Liver (tissue), 8 donors: ENCODE measurements at regions not wholly inside any gene's neighbourhood (a gene's known extent, or its start where the extent isn't known, plus 50 kb on each side); places are given as distances from the start of the nearest gene placed in this dataset.

Experiments used
- DNase-seq: peaks from one replicate; pipeline ENCODE4 v3.0.0-alpha.2; 2017; ENCODE audit warnings: low spot score
- H3K27ac ChIP-seq, 2 donors: one replicate each; pipeline ENCODE4 v1.7.0; 2013; ENCODE audit warnings: inconsistent platforms in 2 of 2, low read length in 2 of 2, control low read depth in 1 of 2, low read depth in 1 of 2, mild to moderate bottlenecking in 1 of 2
- H3K27me3 ChIP-seq, 4 donors: one replicate each; pipeline versions ENCODE4 v1.6.1 to v1.7.0; 2013; ENCODE audit warnings: low read length in 3 of 4, inconsistent platforms in 1 of 4, mild to moderate bottlenecking in 1 of 4, moderate library complexity in 1 of 4; ENCODE audit not compliant: control insufficient read depth in 4 of 4, insufficient read depth in 4 of 4
- H3K36me3 ChIP-seq, 4 donors: one replicate each; pipeline versions ENCODE4 v1.6.1 to v1.7.0; 2013; ENCODE audit warnings: low read length in 3 of 4, mild to moderate bottlenecking in 3 of 4, low read depth in 1 of 4, moderate library complexity in 1 of 4; ENCODE audit not compliant: control insufficient read depth in 4 of 4, insufficient read depth in 3 of 4
- H3K4me1 ChIP-seq, 4 donors: one replicate each; pipeline versions ENCODE4 v1.6.1 to v1.7.0; 2013; ENCODE audit warnings: low read length in 3 of 4, mild to moderate bottlenecking in 3 of 4, moderate library complexity in 1 of 4; ENCODE audit not compliant: control insufficient read depth in 4 of 4, insufficient read depth in 4 of 4
- H3K4me3 ChIP-seq, 3 donors: one replicate each; pipeline versions ENCODE4 v1.6.1 to v1.7.0; 2013; ENCODE audit warnings: low read length in 3 of 3, control low read depth in 1 of 3, low read depth in 1 of 3, mild to moderate bottlenecking in 1 of 3
- H3K9ac ChIP-seq, 2 donors: one replicate each; pipeline ENCODE4 v1.7.0; 2013; ENCODE audit warnings: low read length in 2 of 2, mild to moderate bottlenecking in 2 of 2, moderate library complexity in 2 of 2, control low read depth in 1 of 2, low read depth in 1 of 2
- H3K9me3 ChIP-seq, 4 donors: one replicate each; pipeline versions ENCODE4 v1.6.1 to v1.7.0; 2013; ENCODE audit warnings: low read length in 3 of 4; ENCODE audit not compliant: control insufficient read depth in 4 of 4
- EGR1 ChIP-seq, 2 donors: IDR thresholded peaks; 2 replicates each; pipeline ENCODE4 v1.6.1; 2016 to 2018; ENCODE audit warnings: antibody characterized with exemption in 2 of 2, low read depth in 2 of 2
- FOXA1 ChIP-seq: IDR thresholded peaks from 2 replicates; pipeline ENCODE4 v1.6.1; 2016; ENCODE audit warnings: antibody characterized with exemption
- FOXA2 ChIP-seq: IDR thresholded peaks from 2 replicates; pipeline ENCODE4 v1.6.1; 2016; ENCODE audit warnings: antibody characterized with exemption
- GABPA ChIP-seq, 2 donors: IDR thresholded peaks in 1 of 2; conservative IDR thresholded peaks in 1 of 2; 2 replicates each; pipeline ENCODE4 v1.6.1; 2016; ENCODE audit warnings: antibody characterized with exemption in 2 of 2, mild to moderate bottlenecking in 1 of 2, moderate library complexity in 1 of 2
- HNF4G ChIP-seq: IDR thresholded peaks from 2 replicates; pipeline ENCODE4 v1.6.1; 2016; ENCODE audit warnings: antibody characterized with exemption
- JUND ChIP-seq, 2 donors: IDR thresholded peaks; 2 replicates each; pipeline ENCODE4 v1.6.1; 2016; ENCODE audit warnings: antibody characterized with exemption in 2 of 2
- MAX ChIP-seq: IDR thresholded peaks from 2 replicates; pipeline ENCODE4 v1.6.1; 2016; ENCODE audit warnings: antibody characterized with exemption
- NR2F2 ChIP-seq: IDR thresholded peaks from 2 replicates; pipeline ENCODE4 v1.6.1; 2016; ENCODE audit warnings: antibody characterized with exemption
- RAD21 ChIP-seq, 2 donors: IDR thresholded peaks; 2 replicates each; pipeline ENCODE4 v1.6.1; 2016; ENCODE audit warnings: antibody characterized with exemption in 2 of 2, mild to moderate bottlenecking in 2 of 2
- RXRA ChIP-seq, 2 donors: IDR thresholded peaks; 2 replicates each; pipeline ENCODE4 v1.6.1; 2017 to 2018; ENCODE audit warnings: antibody characterized with exemption in 2 of 2, mild to moderate bottlenecking in 1 of 2
- SP1 ChIP-seq: IDR thresholded peaks from 2 replicates; pipeline ENCODE4 v1.6.1; 2018; ENCODE audit warnings: antibody characterized with exemption, mild to moderate bottlenecking
- YY1 ChIP-seq: IDR thresholded peaks from 2 replicates; pipeline ENCODE4 v1.6.1; 2016; ENCODE audit warnings: antibody characterized with exemption, mild to moderate bottlenecking
- WGBS: extraction: QIAGEN DNeasy Blood & Tissue Kit; methylation state at CpG from one replicate; pipeline ENCODE4 v1.1.7; 2013; 5-methylcytosine and 5-hydroxymethylcytosine counted together
- TF ChIP-seq, protein P1 (sequence below): IDR thresholded peaks from 2 replicates; pipeline ENCODE4 v1.6.1; 2016; ENCODE audit warnings: antibody characterized with exemption
- TF ChIP-seq, protein P2 (sequence below): fragments of 150-350 bp; IDR thresholded peaks from 2 replicates; pipeline ENCODE4 v1.5.1; 2017; ENCODE audit warnings: improper control_type of control experiment, low read depth, low read length; ENCODE audit not compliant: missing input control
- TF ChIP-seq, protein P3 (sequence below): IDR thresholded peaks from 2 replicates; pipeline ENCODE4 v1.6.1; 2016; ENCODE audit warnings: antibody characterized with exemption, mild to moderate bottlenecking
- donor health status: healthy.
- donor health status: healthy.
- donor health status: healthy.
- donor health status: healthy.
- donor health status: healthy.

GRCh38 chr1:162973381-162973795, 95.8 kb upstream of the RGS4 start:
- no peaks in the 10 kb centered on the region for H3K27me3 ChIP-seq
- no peak overlapping the region for H3K9ac ChIP-seq
- no peaks in the 10 kb centered on the region for H3K36me3 ChIP-seq
- no peaks in the 10 kb centered on the region for H3K4me1 ChIP-seq
- H3K9me3 ChIP-seq, result no peaks in the 10 kb centered on the region
- no peak overlapping the region for H3K27ac ChIP-seq
- no peak overlapping the region for H3K4me3 ChIP-seq
- TF ChIP-seq EGR1 (IDR thresholded peaks at IDR 0.05; ENCODE audit: low read depth in 2 of 2) (no peak), NR2F2 (no peak), GABPA (IDR thresholded peaks at IDR 0.05 in 1 of 2, conservative IDR thresholded peaks at IDR 0.05 in 1 of 2) (no peak), FOXA2 (no peak), JUND (IDR thresholded peaks at IDR 0.05) (no peak), SP1 (no peak), RAD21 (IDR thresholded peaks at IDR 0.05) (no peak), RXRA (IDR thresholded peaks at IDR 0.05) (no peak), MAX (no peak), FOXA1 (no peak)
- TF ChIP-seq, protein P1, sequence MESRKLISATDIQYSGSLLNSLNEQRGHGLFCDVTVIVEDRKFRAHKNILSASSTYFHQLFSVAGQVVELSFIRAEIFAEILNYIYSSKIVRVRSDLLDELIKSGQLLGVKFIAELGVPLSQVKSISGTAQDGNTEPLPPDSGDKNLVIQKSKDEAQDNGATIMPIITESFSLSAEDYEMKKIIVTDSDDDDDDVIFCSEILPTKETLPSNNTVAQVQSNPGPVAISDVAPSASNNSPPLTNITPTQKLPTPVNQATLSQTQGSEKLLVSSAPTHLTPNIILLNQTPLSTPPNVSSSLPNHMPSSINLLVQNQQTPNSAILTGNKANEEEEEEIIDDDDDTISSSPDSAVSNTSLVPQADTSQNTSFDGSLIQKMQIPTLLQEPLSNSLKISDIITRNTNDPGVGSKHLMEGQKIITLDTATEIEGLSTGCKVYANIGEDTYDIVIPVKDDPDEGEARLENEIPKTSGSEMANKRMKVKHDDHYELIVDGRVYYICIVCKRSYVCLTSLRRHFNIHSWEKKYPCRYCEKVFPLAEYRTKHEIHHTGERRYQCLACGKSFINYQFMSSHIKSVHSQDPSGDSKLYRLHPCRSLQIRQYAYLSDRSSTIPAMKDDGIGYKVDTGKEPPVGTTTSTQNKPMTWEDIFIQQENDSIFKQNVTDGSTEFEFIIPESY, result no peak
- TF ChIP-seq, protein P2, sequence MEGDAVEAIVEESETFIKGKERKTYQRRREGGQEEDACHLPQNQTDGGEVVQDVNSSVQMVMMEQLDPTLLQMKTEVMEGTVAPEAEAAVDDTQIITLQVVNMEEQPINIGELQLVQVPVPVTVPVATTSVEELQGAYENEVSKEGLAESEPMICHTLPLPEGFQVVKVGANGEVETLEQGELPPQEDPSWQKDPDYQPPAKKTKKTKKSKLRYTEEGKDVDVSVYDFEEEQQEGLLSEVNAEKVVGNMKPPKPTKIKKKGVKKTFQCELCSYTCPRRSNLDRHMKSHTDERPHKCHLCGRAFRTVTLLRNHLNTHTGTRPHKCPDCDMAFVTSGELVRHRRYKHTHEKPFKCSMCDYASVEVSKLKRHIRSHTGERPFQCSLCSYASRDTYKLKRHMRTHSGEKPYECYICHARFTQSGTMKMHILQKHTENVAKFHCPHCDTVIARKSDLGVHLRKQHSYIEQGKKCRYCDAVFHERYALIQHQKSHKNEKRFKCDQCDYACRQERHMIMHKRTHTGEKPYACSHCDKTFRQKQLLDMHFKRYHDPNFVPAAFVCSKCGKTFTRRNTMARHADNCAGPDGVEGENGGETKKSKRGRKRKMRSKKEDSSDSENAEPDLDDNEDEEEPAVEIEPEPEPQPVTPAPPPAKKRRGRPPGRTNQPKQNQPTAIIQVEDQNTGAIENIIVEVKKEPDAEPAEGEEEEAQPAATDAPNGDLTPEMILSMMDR, result no peak
- TF ChIP-seq, protein P3, sequence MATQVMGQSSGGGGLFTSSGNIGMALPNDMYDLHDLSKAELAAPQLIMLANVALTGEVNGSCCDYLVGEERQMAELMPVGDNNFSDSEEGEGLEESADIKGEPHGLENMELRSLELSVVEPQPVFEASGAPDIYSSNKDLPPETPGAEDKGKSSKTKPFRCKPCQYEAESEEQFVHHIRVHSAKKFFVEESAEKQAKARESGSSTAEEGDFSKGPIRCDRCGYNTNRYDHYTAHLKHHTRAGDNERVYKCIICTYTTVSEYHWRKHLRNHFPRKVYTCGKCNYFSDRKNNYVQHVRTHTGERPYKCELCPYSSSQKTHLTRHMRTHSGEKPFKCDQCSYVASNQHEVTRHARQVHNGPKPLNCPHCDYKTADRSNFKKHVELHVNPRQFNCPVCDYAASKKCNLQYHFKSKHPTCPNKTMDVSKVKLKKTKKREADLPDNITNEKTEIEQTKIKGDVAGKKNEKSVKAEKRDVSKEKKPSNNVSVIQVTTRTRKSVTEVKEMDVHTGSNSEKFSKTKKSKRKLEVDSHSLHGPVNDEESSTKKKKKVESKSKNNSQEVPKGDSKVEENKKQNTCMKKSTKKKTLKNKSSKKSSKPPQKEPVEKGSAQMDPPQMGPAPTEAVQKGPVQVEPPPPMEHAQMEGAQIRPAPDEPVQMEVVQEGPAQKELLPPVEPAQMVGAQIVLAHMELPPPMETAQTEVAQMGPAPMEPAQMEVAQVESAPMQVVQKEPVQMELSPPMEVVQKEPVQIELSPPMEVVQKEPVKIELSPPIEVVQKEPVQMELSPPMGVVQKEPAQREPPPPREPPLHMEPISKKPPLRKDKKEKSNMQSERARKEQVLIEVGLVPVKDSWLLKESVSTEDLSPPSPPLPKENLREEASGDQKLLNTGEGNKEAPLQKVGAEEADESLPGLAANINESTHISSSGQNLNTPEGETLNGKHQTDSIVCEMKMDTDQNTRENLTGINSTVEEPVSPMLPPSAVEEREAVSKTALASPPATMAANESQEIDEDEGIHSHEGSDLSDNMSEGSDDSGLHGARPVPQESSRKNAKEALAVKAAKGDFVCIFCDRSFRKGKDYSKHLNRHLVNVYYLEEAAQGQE, result no peak
- DNase-seq, result no peak

GRCh38 chr1:162972773-162973172, 96.4 kb upstream of the RGS4 start:
- TF ChIP-seq YY1 (no peak), FOXA1 (no peak), SP1 (no peak), MAX (no peak), HNF4G (no peak), RXRA (IDR thresholded peaks at IDR 0.05) (no peak), EGR1 (IDR thresholded peaks at IDR 0.05; ENCODE audit: low read depth in 2 of 2) (no peak), NR2F2 (no peak), JUND (IDR thresholded peaks at IDR 0.05) (no peak)
- TF ChIP-seq, protein P3, result no peak
- TF ChIP-seq, protein P2, result no peak
- DNase-seq, result no peak
- 80% methylated on average over 4 of the region's 4 CpGs for WGBS

More at GRCh38 chr1:162972773-162973172, 96.4 kb upstream of the RGS4 start:
- Histone ChIP-seq H3K4me1 (no peaks in the 10 kb centered on the region), H3K9ac (no peak overlapping the region), H3K27me3 (peaks cover 0 to 6% (median under 1%) of the 10 kb centered on the region in 4 donors), H3K9me3 (no peaks in the 10 kb centered on the region), H3K27ac (no peak overlapping the region), H3K36me3 (no peaks in the 10 kb centered on the region), H3K4me3 (no peak overlapping the region)
